Keratinocyte (primary cell): ENCODE measurements at regions not wholly inside any gene's neighbourhood (a gene's known extent, or its start where the extent isn't known, plus 50 kb on each side); places are given as distances from the start of the nearest gene placed in this dataset.

Experiments used
- DNase-seq: peaks from one replicate; pipeline ENCODE4 v3.0.0-alpha.2; 2011; ENCODE audit warnings: low read depth, missing footprints, low spot score
- FAIRE-seq: peaks from 2 replicates; lab custom pipeline; 2011; peaks lifted over from hg19 to GRCh38; lab: Jason Lieb, UNC
- H2AFZ ChIP-seq: 2 replicates; pipeline ENCODE4 v1.6.0; 2012; ENCODE audit warnings: low read length, control low read depth, inconsistent platforms; ENCODE audit not compliant: control insufficient read depth
- H3K27ac ChIP-seq: 2 replicates; pipeline ENCODE4 v1.5.1; 2011; ENCODE audit warnings: low read length; ENCODE audit not compliant: control insufficient read depth, insufficient read depth
- H3K27me3 ChIP-seq: 3 replicates; pipeline ENCODE4 v1.6.0; 2011; ENCODE audit warnings: low read length; ENCODE audit not compliant: control insufficient read depth, insufficient read depth; ENCODE audit errors: extremely low read depth
- H3K36me3 ChIP-seq, 2 experiments: 2 replicates in 1 of 2; 3 replicates in 1 of 2; pipeline ENCODE4 v1.5.1; 2011; ENCODE audit warnings: low read length in 2 of 2, mild to moderate bottlenecking in 1 of 2; ENCODE audit not compliant: control insufficient read depth in 2 of 2, insufficient read depth in 2 of 2; ENCODE audit errors: extremely low read depth in 1 of 2
- H3K4me1 ChIP-seq: 3 replicates; pipeline ENCODE4 v1.5.1; 2011; ENCODE audit warnings: low read length; ENCODE audit not compliant: control insufficient read depth, insufficient read depth; ENCODE audit errors: extremely low read depth
- H3K4me2 ChIP-seq: 3 replicates; pipeline ENCODE4 v1.6.0; 2011; ENCODE audit warnings: low read depth, low read length; ENCODE audit not compliant: control insufficient read depth, insufficient read depth; ENCODE audit errors: extremely low read depth
- H3K4me3 ChIP-seq, 3 experiments: fragments of 200-600 bp in 1 of 3; sonication (generic) in 1 of 3; 2 replicates in 2 of 3; 3 replicates in 1 of 3; pipeline ENCODE4 v1.5.1; 2011 to 2016; ENCODE audit warnings: low read length in 3 of 3, mild to moderate bottlenecking in 3 of 3, control low read depth in 2 of 3, inconsistent platforms in 1 of 3, low read depth in 1 of 3, mixed read lengths in 1 of 3, mixed run types in 1 of 3, moderate library complexity in 1 of 3; ENCODE audit not compliant: control insufficient read depth in 2 of 3, insufficient read depth in 2 of 3; ENCODE audit errors: extremely low read depth in 1 of 3
- H3K79me2 ChIP-seq: 2 replicates; pipeline ENCODE4 v1.6.0; 2012; ENCODE audit warnings: low read length; ENCODE audit not compliant: control insufficient read depth, insufficient read depth
- H3K9ac ChIP-seq: 3 replicates; pipeline ENCODE4 v1.6.0; 2011; ENCODE audit warnings: low read length; ENCODE audit not compliant: control insufficient read depth, insufficient read depth; ENCODE audit errors: extremely low read depth
- H3K9me1 ChIP-seq: 3 replicates; pipeline ENCODE4 v1.6.0; 2011; ENCODE audit warnings: low read length; ENCODE audit not compliant: control insufficient read depth, insufficient read depth; ENCODE audit errors: extremely low read depth
- H3K9me3 ChIP-seq: 2 replicates; pipeline ENCODE4 v1.5.1; 2012; ENCODE audit warnings: low read depth, low read length; ENCODE audit not compliant: control insufficient read depth
- H4K20me1 ChIP-seq: 3 replicates; pipeline ENCODE4 v1.6.0; 2011; ENCODE audit warnings: low read length; ENCODE audit not compliant: control insufficient read depth, insufficient read depth; ENCODE audit errors: extremely low read depth
- EZH2 ChIP-seq: IDR thresholded peaks from one replicate; pipeline ENCODE4 v1.6.1; 2012; ENCODE audit warnings: inconsistent platforms, mild to moderate bottlenecking, low read length, moderate library complexity
- dilution Hi-C: fragments of 300-500 bp; cut with MboI; formaldehyde crosslinking; loops from one replicate; pipeline ENCODE4 v1.7.0; 2020; ENCODE audit warnings: low sequenced_read_pairs; ENCODE audit not compliant: extremely low pct_ligation_motif_present
- TF ChIP-seq, protein P1 (sequence below), 3 experiments: IDR thresholded peaks in 1 of 3; conservative IDR thresholded peaks in 1 of 3; optimal IDR thresholded peaks in 1 of 3; 2 replicates in 2 of 3; 3 replicates in 1 of 3; pipeline versions ENCODE3 to v1.5.1; 2011; ENCODE audit warnings: low read length in 3 of 3, mild to moderate bottlenecking in 3 of 3, moderate library complexity in 2 of 3, control low read depth in 1 of 3, inconsistent platforms in 1 of 3; ENCODE audit not compliant: insufficient read depth in 2 of 3; ENCODE audit errors: extremely low read depth in 1 of 3

DNA sequence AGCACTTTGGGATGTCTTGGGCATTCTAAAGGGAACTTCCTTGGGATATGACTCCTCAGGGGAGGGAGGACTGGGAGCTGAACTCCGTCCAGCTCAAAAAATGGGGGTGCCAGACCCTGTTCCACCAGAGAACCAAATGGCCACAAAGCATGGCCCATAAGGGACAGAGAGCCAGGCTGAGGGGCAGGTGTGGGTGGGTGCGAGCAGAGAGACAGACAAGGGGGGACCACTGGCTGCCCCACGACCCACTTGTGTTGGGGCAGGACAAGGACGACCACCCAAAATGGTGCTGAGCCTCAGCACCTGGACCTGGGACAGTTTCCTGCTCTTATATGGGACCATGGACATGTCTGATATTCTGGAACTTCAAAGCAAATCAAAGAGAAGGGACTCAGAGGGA, 148.2 kb upstream of the MLN start:
- Histone ChIP-seq H3K4me2 (no peak overlapping the region), H2AFZ (no peak overlapping the region), H3K4me1 (no peaks in the 10 kb centered on the region), H3K27me3 (no peaks in the 10 kb centered on the region), H3K9me3 (no peaks in the 10 kb centered on the region), H3K27ac (no peak overlapping the region), H3K36me3 (no peaks in the 10 kb centered on the region), H3K9me1 (no peaks in the 10 kb centered on the region), H4K20me1 (no peaks in the 10 kb centered on the region), H3K79me2 (no peaks in the 10 kb centered on the region), H3K4me3 (no peak overlapping the region), H3K9ac (no peak overlapping the region)
- dilution Hi-C loops, result no loop called here
- no peak for DNase-seq
- FAIRE-seq, result no peak
- no peak for TF ChIP-seq EZH2
- TF ChIP-seq, protein P1, sequence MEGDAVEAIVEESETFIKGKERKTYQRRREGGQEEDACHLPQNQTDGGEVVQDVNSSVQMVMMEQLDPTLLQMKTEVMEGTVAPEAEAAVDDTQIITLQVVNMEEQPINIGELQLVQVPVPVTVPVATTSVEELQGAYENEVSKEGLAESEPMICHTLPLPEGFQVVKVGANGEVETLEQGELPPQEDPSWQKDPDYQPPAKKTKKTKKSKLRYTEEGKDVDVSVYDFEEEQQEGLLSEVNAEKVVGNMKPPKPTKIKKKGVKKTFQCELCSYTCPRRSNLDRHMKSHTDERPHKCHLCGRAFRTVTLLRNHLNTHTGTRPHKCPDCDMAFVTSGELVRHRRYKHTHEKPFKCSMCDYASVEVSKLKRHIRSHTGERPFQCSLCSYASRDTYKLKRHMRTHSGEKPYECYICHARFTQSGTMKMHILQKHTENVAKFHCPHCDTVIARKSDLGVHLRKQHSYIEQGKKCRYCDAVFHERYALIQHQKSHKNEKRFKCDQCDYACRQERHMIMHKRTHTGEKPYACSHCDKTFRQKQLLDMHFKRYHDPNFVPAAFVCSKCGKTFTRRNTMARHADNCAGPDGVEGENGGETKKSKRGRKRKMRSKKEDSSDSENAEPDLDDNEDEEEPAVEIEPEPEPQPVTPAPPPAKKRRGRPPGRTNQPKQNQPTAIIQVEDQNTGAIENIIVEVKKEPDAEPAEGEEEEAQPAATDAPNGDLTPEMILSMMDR (optimal IDR thresholded peaks at IDR 0.05 in 1 of 3, IDR thresholded peaks at IDR 0.05 in 1 of 3, conservative IDR thresholded peaks at IDR 0.05 in 1 of 3; ENCODE audit: extremely low read depth in 1 of 3, insufficient read depth in 2 of 3, low read length in 3 of 3), result no peak

DNA sequence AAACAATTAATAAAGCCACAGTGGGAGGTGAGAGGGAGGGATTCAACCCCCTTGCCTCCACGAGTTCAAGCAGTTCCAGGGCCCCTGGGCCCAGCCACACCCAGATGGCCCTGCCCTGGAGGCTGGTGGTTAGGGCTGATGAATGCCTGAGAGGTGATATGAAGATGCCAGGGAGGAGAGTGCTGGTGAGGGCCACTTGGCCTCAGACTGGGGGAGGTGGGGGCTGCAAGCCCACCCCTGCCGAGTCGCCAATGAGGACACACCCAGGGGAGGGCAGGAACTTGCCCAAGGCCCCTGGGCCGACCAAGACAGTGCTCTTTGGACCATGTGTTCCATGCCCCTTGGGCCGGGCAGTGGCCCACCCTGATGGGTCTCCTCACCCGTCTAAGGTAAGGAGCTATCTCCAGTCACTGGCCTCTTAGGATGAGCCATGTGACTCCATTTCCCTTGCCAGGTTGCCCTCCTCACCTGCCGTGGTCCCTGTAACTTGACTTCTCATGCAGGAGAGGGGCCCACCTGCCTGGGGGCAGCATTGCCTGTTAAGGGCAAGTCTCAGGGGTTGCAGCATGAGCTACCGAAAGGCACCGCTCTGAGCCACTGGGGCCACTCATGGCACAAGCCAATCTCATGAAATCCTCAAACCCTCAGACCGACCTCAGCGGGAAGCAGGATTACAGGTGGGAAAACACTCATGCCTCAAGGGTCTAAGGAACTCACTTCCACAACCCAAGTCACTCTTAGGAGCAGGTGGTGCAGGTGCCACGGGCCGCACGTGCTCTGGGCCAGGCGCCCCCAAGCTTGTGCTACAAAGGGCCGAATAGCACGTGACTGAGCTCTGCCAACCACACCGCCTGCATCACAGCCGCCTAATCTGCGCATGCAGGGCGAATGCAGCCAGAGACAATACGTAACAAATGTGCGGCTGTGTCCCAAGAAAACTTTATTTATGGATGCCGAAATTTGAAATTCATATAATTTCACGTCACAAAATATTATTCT, 147.4 kb upstream of the MLN start:
- Histone ChIP-seq H3K9me1 (no peaks in the 10 kb centered on the region), H3K9ac (no peak overlapping the region), H3K27me3 (no peaks in the 10 kb centered on the region), H3K4me3 (no peak overlapping the region), H3K4me2 (no peak overlapping the region), H3K36me3 (no peaks in the 10 kb centered on the region), H3K79me2 (no peaks in the 10 kb centered on the region), H2AFZ (no peak overlapping the region), H4K20me1 (no peaks in the 10 kb centered on the region), H3K4me1 (no peaks in the 10 kb centered on the region), H3K27ac (no peak overlapping the region), H3K9me3 (no peaks in the 10 kb centered on the region)
- no peak for FAIRE-seq
- no peak for DNase-seq
- dilution Hi-C loops, result no loop called here
- TF ChIP-seq, protein P1 (optimal IDR thresholded peaks at IDR 0.05 in 1 of 3, IDR thresholded peaks at IDR 0.05 in 1 of 3, conservative IDR thresholded peaks at IDR 0.05 in 1 of 3; ENCODE audit: extremely low read depth in 1 of 3, insufficient read depth in 2 of 3, low read length in 3 of 3), result no peak
- TF ChIP-seq EZH2, result no peak
